H1 (cell line): ENCODE measurements at regions not wholly inside any gene's neighbourhood (a gene's known extent, or its start where the extent isn't known, plus 50 kb on each side); places are given as distances from the start of the nearest gene placed in this dataset.

Experiments
- CTCF ChIA-PET: fragments of 300-600 bp; sonication (Branson Sonifier 250); formaldehyde crosslinking; loops from one replicate; lab custom pipeline; 2021; ENCODE audit not compliant: partially characterized antibody; lab: Charles Lee
- POLR2A ChIA-PET: fragments of 300-600 bp; sonication (Branson Sonifier 250); formaldehyde crosslinking; loops from one replicate; lab custom pipeline; 2021; ENCODE audit warnings: inconsistent platforms; ENCODE audit not compliant: partially characterized antibody; lab: Charles Lee
- DNase-seq, 2 experiments: peaks; one replicate each; pipeline versions ENCODE4 v3.0.0 to v3.0.0-alpha.2; 2010 to 2022; ENCODE audit warnings: low spot score in 2 of 2, low read depth in 1 of 2, mixed read lengths in 1 of 2
- FAIRE-seq: peaks from 2 replicates; lab custom pipeline; 2011; peaks lifted over from hg19 to GRCh38; lab: Jason Lieb, UNC
- H2AFZ ChIP-seq: 2 replicates; pipeline ENCODE4 v1.8.1; 2012; ENCODE audit warnings: low read length, inconsistent platforms
- H2AK5ac ChIP-seq: 2 replicates; pipeline ENCODE4 v1.6.1; 2013; ENCODE audit warnings: low read depth, low read length
- H2BK120ac ChIP-seq: replicated peaks from 2 replicates; pipeline ENCODE3; 2013; ENCODE audit warnings: low read depth, low read length, inconsistent platforms
- H2BK12ac ChIP-seq: 2 replicates; pipeline ENCODE4 v1.6.1; 2013; ENCODE audit warnings: low read depth, low read length
- H2BK15ac ChIP-seq: 2 replicates; pipeline ENCODE4 v1.6.1; 2013; ENCODE audit warnings: low read length
- H2BK20ac ChIP-seq: 2 replicates; pipeline ENCODE4 v1.6.1; 2013; ENCODE audit warnings: low read length
- H2BK5ac ChIP-seq: 2 replicates; pipeline ENCODE4 v1.6.1; 2013; ENCODE audit warnings: low read depth, low read length
- H3K14ac ChIP-seq: 2 replicates; pipeline ENCODE4 v1.6.1; 2013; ENCODE audit warnings: inconsistent platforms; ENCODE audit not compliant: insufficient read length
- H3K18ac ChIP-seq: 2 replicates; pipeline ENCODE4 v1.6.1; 2013; ENCODE audit warnings: low read length; ENCODE audit errors: extremely low read depth
- H3K23ac ChIP-seq: 2 replicates; pipeline ENCODE4 v1.6.1; 2013; ENCODE audit warnings: inconsistent platforms; ENCODE audit not compliant: insufficient read length
- H3K23me2 ChIP-seq: 2 replicates; pipeline ENCODE4 v1.6.1; 2013; ENCODE audit warnings: low read depth, low read length
- H3K27ac ChIP-seq: 2 replicates; pipeline ENCODE4 v1.6.1; 2011; ENCODE audit warnings: low read depth, low read length, inconsistent platforms
- H3K27me3 ChIP-seq, 4 experiments: replicated peaks in 1 of 4; 1 replicate in 1 of 4; 2 replicates in 3 of 4; pipeline versions ENCODE4 v1.6.1 to v1.8.1; 2011 to 2013; ENCODE audit warnings: low read length in 3 of 4, mild to moderate bottlenecking in 3 of 4, inconsistent platforms in 2 of 4, mixed read lengths in 2 of 4, moderate library complexity in 1 of 4; ENCODE audit not compliant: control insufficient read depth in 3 of 4, insufficient read depth in 3 of 4; ENCODE audit errors: extremely low read depth in 1 of 4
- H3K36me3 ChIP-seq, 4 experiments: 2 replicates each; pipeline versions ENCODE4 v1.6.1 to v1.8.1; 2011 to 2013; ENCODE audit warnings: mild to moderate bottlenecking in 4 of 4, low read length in 3 of 4, moderate library complexity in 2 of 4, control low read depth in 1 of 4, inconsistent platforms in 1 of 4; ENCODE audit not compliant: insufficient read depth in 4 of 4, control insufficient read depth in 2 of 4
- H3K4ac ChIP-seq: replicated peaks from 2 replicates; pipeline ENCODE3; 2013; ENCODE audit warnings: low read length, low read depth, mixed read lengths, inconsistent platforms; ENCODE audit not compliant: insufficient read length
- H3K4me1 ChIP-seq, 4 experiments: replicated peaks in 1 of 4; 1 replicate in 1 of 4; 2 replicates in 3 of 4; pipeline versions ENCODE4 v1.6.1 to v1.8.1; 2011 to 2013; ENCODE audit warnings: low read length in 3 of 4, inconsistent platforms in 2 of 4, mixed read lengths in 1 of 4; ENCODE audit not compliant: insufficient read depth in 4 of 4, control insufficient read depth in 3 of 4
- H3K4me2 ChIP-seq, 2 experiments: 2 replicates each; pipeline versions ENCODE4 v1.6.1 to v1.8.1; 2011 to 2013; ENCODE audit warnings: low read depth in 2 of 2, low read length in 2 of 2, control low read depth in 1 of 2, inconsistent platforms in 1 of 2, mild to moderate bottlenecking in 1 of 2; ENCODE audit not compliant: insufficient read depth in 1 of 2
- H3K4me3 ChIP-seq, 4 experiments: fragments of 200-600, 300-600 bp in 1 of 4; sonication (generic), shearing (Covaris generic), sonication (Bioruptor Twin) in 1 of 4; 2 replicates each; pipeline versions ENCODE4 v1.5.1 to v1.8.1; 2011 to 2016; ENCODE audit warnings: low read length in 4 of 4, low read depth in 3 of 4, control low read depth in 2 of 4, inconsistent platforms in 2 of 4, mild to moderate bottlenecking in 2 of 4, mixed read lengths in 1 of 4, moderate library complexity in 1 of 4; ENCODE audit not compliant: insufficient read depth in 2 of 4; ENCODE audit errors: extremely low read depth in 1 of 4
- H3K56ac ChIP-seq: replicated peaks from 2 replicates; pipeline ENCODE3; 2013; ENCODE audit warnings: low read depth, mild to moderate bottlenecking, mixed read lengths, low read length, inconsistent platforms; ENCODE audit not compliant: insufficient read length
- H3K79me1 ChIP-seq: 2 replicates; pipeline ENCODE4 v1.6.1; 2013; ENCODE audit warnings: low read depth, low read length, control low read depth
- H3K79me2 ChIP-seq, 2 experiments: 2 replicates each; pipeline versions ENCODE4 v1.6.1 to v1.8.1; 2012 to 2013; ENCODE audit warnings: low read length in 2 of 2, mild to moderate bottlenecking in 2 of 2, inconsistent platforms in 1 of 2; ENCODE audit not compliant: insufficient read depth in 2 of 2, control insufficient read depth in 1 of 2
- H3K9ac ChIP-seq, 4 experiments: replicated peaks in 1 of 4; 1 replicate in 1 of 4; 2 replicates in 3 of 4; pipeline versions ENCODE4 v1.6.1 to v1.8.1; 2011 to 2013; ENCODE audit warnings: low read depth in 3 of 4, low read length in 3 of 4, control low read depth in 2 of 4, mild to moderate bottlenecking in 2 of 4, moderate library complexity in 2 of 4, inconsistent platforms in 1 of 4; ENCODE audit errors: extremely low read depth in 1 of 4
- H3K9me3 ChIP-seq, 2 experiments: 2 replicates each; pipeline versions ENCODE4 v1.6.1 to v1.8.1; 2012 to 2013; ENCODE audit warnings: mild to moderate bottlenecking in 2 of 2, moderate library complexity in 2 of 2, control low read depth in 1 of 2, inconsistent platforms in 1 of 2, low read depth in 1 of 2, low read length in 1 of 2, mixed read lengths in 1 of 2; ENCODE audit not compliant: insufficient read depth in 2 of 2
- H4K20me1 ChIP-seq, 2 experiments: replicated peaks in 1 of 2; 2 replicates each; pipeline versions ENCODE3 to v1.8.1; 2011 to 2013; ENCODE audit warnings: inconsistent platforms in 2 of 2, low read length in 2 of 2, mild to moderate bottlenecking in 1 of 2; ENCODE audit not compliant: insufficient read depth in 2 of 2, control insufficient read depth in 1 of 2
- H4K5ac ChIP-seq: 2 replicates; pipeline ENCODE4 v1.6.1; 2013; ENCODE audit warnings: low read length, low read depth, mixed read lengths, inconsistent platforms; ENCODE audit not compliant: insufficient read length
- H4K8ac ChIP-seq: 2 replicates; pipeline ENCODE4 v1.8.0; 2013; ENCODE audit warnings: mild to moderate bottlenecking, moderate library complexity, low read length, inconsistent platforms; ENCODE audit not compliant: insufficient read depth; ENCODE audit errors: extremely low read depth
- H4K91ac ChIP-seq: replicated peaks from 2 replicates; pipeline ENCODE3; 2013; ENCODE audit warnings: low read length, mixed read lengths, inconsistent platforms; ENCODE audit not compliant: insufficient read length
- BACH1 ChIP-seq: IDR thresholded peaks from 2 replicates; pipeline ENCODE4 v1.6.1; 2012; ENCODE audit warnings: low read length, improper control_type of control experiment
- BCL11A ChIP-seq, 2 experiments: IDR thresholded peaks; one replicate each; pipeline ENCODE4 v1.6.1; 2011; ENCODE audit warnings: low read depth in 2 of 2, low read length in 2 of 2, mild to moderate bottlenecking in 2 of 2
- CEBPB ChIP-seq: IDR thresholded peaks from 2 replicates; pipeline ENCODE4 v1.6.1; 2012; ENCODE audit warnings: low read depth, low read length
- CREB1 ChIP-seq: IDR thresholded peaks from 2 replicates; pipeline ENCODE4 v1.6.1; 2012; ENCODE audit warnings: inconsistent platforms
- EGR1 ChIP-seq: IDR thresholded peaks from 2 replicates; pipeline ENCODE4 v1.6.1; 2011; ENCODE audit warnings: low read depth, low read length, borderline replicate concordance
- EP300 ChIP-seq, 2 experiments: IDR thresholded peaks; 1 replicate in 1 of 2; 2 replicates in 1 of 2; pipeline ENCODE4 v1.6.1; 2011 to 2012; ENCODE audit warnings: low read depth in 2 of 2, low read length in 2 of 2, mild to moderate bottlenecking in 2 of 2, borderline replicate concordance in 1 of 2, inconsistent platforms in 1 of 2, moderate library complexity in 1 of 2
- JUN ChIP-seq: IDR thresholded peaks from 2 replicates; pipeline ENCODE4 v1.6.1; 2011; ENCODE audit warnings: low read depth, mild to moderate bottlenecking, improper control_type of control experiment, low read length
- MAFK ChIP-seq: IDR thresholded peaks from 2 replicates; pipeline ENCODE4 v1.6.1; 2012; ENCODE audit warnings: low read depth, mild to moderate bottlenecking, improper control_type of control experiment, low read length
- NRF1 ChIP-seq: IDR thresholded peaks from 2 replicates; pipeline ENCODE4 v1.6.1; 2011; ENCODE audit warnings: mild to moderate bottlenecking, low read depth, low read length, improper control_type of control experiment
- SIRT6 ChIP-seq: IDR thresholded peaks from one replicate; pipeline ENCODE4 v1.7.1; 2012; ENCODE audit warnings: low read length, inconsistent platforms
- SP1 ChIP-seq: IDR thresholded peaks from 2 replicates; pipeline ENCODE4 v1.6.1; 2011; ENCODE audit warnings: low read depth, low read length
- SRF ChIP-seq: IDR thresholded peaks from 2 replicates; pipeline ENCODE4 v1.6.1; 2011; ENCODE audit warnings: mild to moderate bottlenecking, low read depth, low read length, moderate library complexity
- WGBS, 2 experiments: shearing (Covaris generic) in 1 of 2; methylation state at CpG; one replicate each; pipeline versions ENCODE4 v1.1.6 to v1.1.7; 2013 to 2015; ENCODE audit warnings: low lambda C conversion rate in 2 of 2, mixed read lengths in 2 of 2, inconsistent platforms in 1 of 2, low coverage in 1 of 2, missing lambda C conversion rate in 1 of 2; ENCODE audit not compliant: insufficient replicate concordance in 2 of 2, insufficient coverage in 1 of 2, insufficient read length in 1 of 2; ENCODE audit errors: extremely low coverage in 1 of 2, missing lambda C conversion rate in 1 of 2; 5-methylcytosine and 5-hydroxymethylcytosine counted together

DNA sequence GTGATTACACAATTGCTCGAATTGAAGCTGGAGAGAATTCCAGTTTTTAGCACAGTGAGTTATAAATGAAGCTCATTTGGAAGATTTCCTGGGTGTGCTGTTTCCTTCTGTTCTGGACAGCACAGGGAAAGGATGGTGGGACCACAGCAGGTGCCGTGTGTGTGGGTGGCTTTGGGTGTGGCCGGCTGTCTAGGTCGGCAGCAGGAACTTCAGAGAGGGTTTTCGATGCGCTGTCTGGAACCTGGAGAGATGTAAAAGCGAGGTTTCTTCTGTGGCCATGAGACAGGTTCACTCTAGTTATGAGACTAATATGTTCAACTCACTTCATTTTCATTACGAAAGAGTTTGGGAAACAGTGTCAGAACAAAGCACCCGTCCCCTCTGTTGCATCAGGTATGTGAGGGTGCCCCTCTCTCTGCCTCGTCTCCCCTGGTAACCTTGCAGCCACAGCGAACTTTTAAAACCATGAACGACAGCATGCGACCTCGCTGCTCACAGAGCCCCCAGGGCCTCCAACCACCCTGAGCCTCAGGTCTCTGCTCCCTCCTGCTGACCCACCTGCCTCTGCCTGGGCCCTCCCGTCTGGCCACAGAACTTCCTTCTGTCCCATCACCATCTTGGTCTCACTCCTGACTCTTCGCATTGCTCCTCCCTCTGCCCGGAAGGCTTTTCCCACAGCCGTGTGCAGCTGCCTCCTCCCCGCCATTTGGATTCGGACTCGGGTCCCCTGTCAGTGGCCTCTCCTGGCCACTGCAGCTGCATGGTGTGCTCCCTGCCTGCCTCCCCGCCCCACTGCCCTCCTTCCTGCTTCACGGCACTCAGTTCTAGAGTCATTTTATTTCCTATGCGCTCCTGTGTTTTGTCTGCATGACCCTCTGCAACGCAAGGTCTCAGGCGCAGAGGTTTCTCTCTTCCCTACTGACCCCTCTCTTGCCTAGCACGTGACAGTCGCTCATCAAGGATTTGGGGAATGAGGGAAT, 151.2 kb downstream of the NDUFA10 start:
- Histone ChIP-seq H2BK5ac (no peak overlapping the region), H3K27me3 (no peaks in the 10 kb centered on the region; a peak in 2 of 7 replicates), H3K23me2 (no peaks in the 10 kb centered on the region), H2BK12ac (no peak overlapping the region), H3K79me1 (no peaks in the 10 kb centered on the region), H3K4me2 (no peak overlapping the region), H3K36me3 (no peaks in the 10 kb centered on the region; a peak in 1 of 8 replicates), H3K4me3 (no peak overlapping the region), H2BK15ac (no peak overlapping the region), H2AFZ (no peak overlapping the region), H3K56ac (no peak overlapping the region), H3K4ac (no peak overlapping the region), H4K8ac (no peak overlapping the region; the same call in 1 of the 2 replicates), H3K23ac (no peak overlapping the region), H3K27ac (no peak overlapping the region), H3K9me3 (no peaks in the 10 kb centered on the region), H3K79me2 (no peaks in the 10 kb centered on the region), H2BK120ac (no peak overlapping the region), H3K4me1 (peaks cover 0 to 7% (median 4%) of the 10 kb centered on the region in 4 experiments; a peak in 5 of 7 replicates), H2BK20ac (no peak overlapping the region), H3K9ac (no peak overlapping the region), H4K91ac (no peak overlapping the region), H3K14ac (no peak overlapping the region), H4K5ac (no peak overlapping the region), H3K18ac (no peak overlapping the region), H2AK5ac (no peak overlapping the region), H4K20me1 (no peaks in the 10 kb centered on the region)
- ChIA-PET CTCF (no interaction called here), POLR2A (no interaction called here)
- no peak for FAIRE-seq
- peak in 1 of 2 experiments; percentile 31 for DNase-seq
- 89% methylated on average over 28 of the region's 28 CpGs; no CpG with 5 or more reads in 1 of the 2 experiments for WGBS, 2 experiments
- TF ChIP-seq NRF1 (no peak), JUN (no peak), EGR1 (no peak), SRF (no peak), SP1 (no peak), MAFK (no peak), BCL11A (IDR thresholded peaks at IDR 0.05; ENCODE audit: low read depth in 2 of 2, low read length in 2 of 2) (no peak), CEBPB (no peak), SIRT6 (no peak), CREB1 (no peak), EP300 (IDR thresholded peaks at IDR 0.05; ENCODE audit: borderline replicate concordance in 1 of 2, low read depth in 2 of 2, low read length in 2 of 2) (no peak), BACH1 (no peak)
